Tibial artery (tissue), 4 donors: ENCODE measurements at regions not wholly inside any gene's neighbourhood (a gene's known extent, or its start where the extent isn't known, plus 50 kb on each side); places are given as distances from the start of the nearest gene placed in this dataset.

Source experiments
- DNase-seq, 2 donors: peaks; one replicate each; pipeline ENCODE4 v3.0.0-alpha.2; 2019
- H3K27ac ChIP-seq, 2 donors: fragments of 200-600 bp; sonication (generic) in 1 of 2; 1 replicate in 1 of 2; 2 replicates in 1 of 2; pipeline ENCODE4 v1.5.1; 2018 to 2019; ENCODE audit warnings: mild to moderate bottlenecking in 1 of 2
- H3K27me3 ChIP-seq, 2 donors: fragments of 200-600 bp; sonication (generic) in 1 of 2; one replicate each; pipeline versions ENCODE4 v1.5.1 to v1.6.0; 2016 to 2019
- H3K36me3 ChIP-seq, 3 donors: fragments of 200-600 bp; sonication (generic) in 2 of 3; one replicate each; pipeline ENCODE4 v1.5.1; 2016 to 2019; ENCODE audit warnings: mild to moderate bottlenecking in 2 of 3
- H3K4me1 ChIP-seq, 4 donors: fragments of 200-600 bp; sonication (generic) in 2 of 4; 1 replicate in 3 of 4; 2 replicates in 1 of 4; pipeline ENCODE4 v1.5.1; 2016 to 2019
- H3K4me3 ChIP-seq, 2 donors: fragments of 200-600 bp; sonication (generic) in 1 of 2; 1 replicate in 1 of 2; 2 replicates in 1 of 2; pipeline ENCODE4 v1.5.1; 2018 to 2019; ENCODE audit warnings: mild to moderate bottlenecking in 2 of 2
- H3K9me3 ChIP-seq, 3 donors: fragments of 200-600 bp; sonication (generic) in 1 of 3; one replicate each; pipeline ENCODE4 v1.5.1; 2016 to 2019
- intact Hi-C: fragments of 100-400 bp; cut with DNase I; formaldehyde crosslinking; loops from one replicate; pipeline ENCODE4 v1.15.0; 2023; ENCODE audit warnings: low total_unique reads
- TF ChIP-seq, protein P1 (sequence below), 2 experiments: fragments of 200-600 bp in 1 of 2; fragments of 450-650 bp in 1 of 2; IDR thresholded peaks; one replicate each; pipeline ENCODE4 v1.5.1; 2017 to 2019; ENCODE audit warnings: antibody characterized with exemption in 2 of 2, mild to moderate bottlenecking in 1 of 2, moderate library complexity in 1 of 2

DNA sequence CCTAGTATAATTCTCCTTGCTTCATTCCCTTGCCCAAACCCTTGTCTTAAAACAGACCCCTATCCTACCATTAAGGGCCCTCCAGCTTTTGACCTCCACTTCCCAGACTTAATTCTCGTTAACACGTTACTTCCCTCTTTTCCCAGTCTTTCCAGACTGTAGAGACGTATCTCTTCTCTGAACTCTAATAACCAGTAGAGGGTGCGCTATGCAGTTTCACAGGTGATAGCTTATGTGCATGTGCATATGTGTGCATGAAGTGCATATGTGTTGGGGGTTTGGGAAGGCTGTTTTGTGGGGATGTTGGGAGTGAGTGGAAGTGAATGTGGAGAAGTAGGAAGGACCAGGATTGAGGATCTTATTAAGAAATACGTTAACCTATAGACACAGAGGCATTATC, 78.1 kb upstream of the CCDC190 start:
- DNase-seq: no peak
- Histone ChIP-seq H3K9me3 (no peaks in the 10 kb centered on the region), H3K27ac (no peak overlapping the region), H3K4me3 (no peak overlapping the region), H3K27me3 (no peaks in the 10 kb centered on the region), H3K36me3 (no peaks in the 10 kb centered on the region), H3K4me1 (peaks cover 0 to 11% (median 4%) of the 10 kb centered on the region in 4 donors)
- TF ChIP-seq, protein P1, sequence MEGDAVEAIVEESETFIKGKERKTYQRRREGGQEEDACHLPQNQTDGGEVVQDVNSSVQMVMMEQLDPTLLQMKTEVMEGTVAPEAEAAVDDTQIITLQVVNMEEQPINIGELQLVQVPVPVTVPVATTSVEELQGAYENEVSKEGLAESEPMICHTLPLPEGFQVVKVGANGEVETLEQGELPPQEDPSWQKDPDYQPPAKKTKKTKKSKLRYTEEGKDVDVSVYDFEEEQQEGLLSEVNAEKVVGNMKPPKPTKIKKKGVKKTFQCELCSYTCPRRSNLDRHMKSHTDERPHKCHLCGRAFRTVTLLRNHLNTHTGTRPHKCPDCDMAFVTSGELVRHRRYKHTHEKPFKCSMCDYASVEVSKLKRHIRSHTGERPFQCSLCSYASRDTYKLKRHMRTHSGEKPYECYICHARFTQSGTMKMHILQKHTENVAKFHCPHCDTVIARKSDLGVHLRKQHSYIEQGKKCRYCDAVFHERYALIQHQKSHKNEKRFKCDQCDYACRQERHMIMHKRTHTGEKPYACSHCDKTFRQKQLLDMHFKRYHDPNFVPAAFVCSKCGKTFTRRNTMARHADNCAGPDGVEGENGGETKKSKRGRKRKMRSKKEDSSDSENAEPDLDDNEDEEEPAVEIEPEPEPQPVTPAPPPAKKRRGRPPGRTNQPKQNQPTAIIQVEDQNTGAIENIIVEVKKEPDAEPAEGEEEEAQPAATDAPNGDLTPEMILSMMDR (IDR thresholded peaks at IDR 0.05): no peak
- intact Hi-C loops: no loop called here

DNA sequence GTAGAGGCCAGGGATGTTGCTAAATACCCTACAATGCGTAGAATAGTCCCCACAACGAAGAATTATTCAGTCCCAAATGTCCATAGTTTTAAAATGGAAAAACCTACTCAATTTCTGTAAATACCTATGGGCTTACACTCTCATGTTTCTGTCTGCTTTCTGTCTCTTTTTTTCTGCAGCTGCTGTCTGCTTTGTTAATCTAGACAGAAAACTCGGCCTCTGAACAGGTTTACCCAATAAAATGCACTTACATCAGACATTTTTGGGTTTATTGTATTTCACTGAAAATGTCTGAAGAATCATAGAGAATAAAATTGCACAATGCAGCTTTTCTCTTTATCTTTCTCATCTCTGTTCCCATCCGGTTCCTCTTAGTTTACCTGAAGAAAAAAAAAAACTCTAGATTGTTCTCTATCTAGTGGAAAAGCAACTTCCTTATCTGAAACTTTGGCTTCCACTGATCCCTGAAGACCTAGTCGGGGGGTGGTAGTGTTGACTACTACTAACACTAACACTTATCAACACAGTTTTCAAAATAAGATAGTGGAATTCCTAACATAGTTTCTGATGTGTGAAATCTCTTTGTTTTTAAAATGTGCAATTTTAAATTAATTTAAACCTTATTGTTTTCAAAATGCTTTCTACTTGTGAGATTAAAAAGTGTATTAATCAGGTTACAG, 76.9 kb upstream of the CCDC190 start:
- no peak overlapping the region for H3K27ac ChIP-seq
- no peaks in the 10 kb centered on the region for H3K9me3 ChIP-seq
- intact Hi-C loops: no loop called here
- DNase-seq: no peak
- TF ChIP-seq, protein P1 (IDR thresholded peaks at IDR 0.05): no peak
- H3K4me3 ChIP-seq: no peak overlapping the region
- no peaks in the 10 kb centered on the region for H3K36me3 ChIP-seq
- no peaks in the 10 kb centered on the region for H3K27me3 ChIP-seq
- H3K4me1 ChIP-seq: peaks cover 0 to 3% (median under 1%) of the 10 kb centered on the region in 4 donors

DNA sequence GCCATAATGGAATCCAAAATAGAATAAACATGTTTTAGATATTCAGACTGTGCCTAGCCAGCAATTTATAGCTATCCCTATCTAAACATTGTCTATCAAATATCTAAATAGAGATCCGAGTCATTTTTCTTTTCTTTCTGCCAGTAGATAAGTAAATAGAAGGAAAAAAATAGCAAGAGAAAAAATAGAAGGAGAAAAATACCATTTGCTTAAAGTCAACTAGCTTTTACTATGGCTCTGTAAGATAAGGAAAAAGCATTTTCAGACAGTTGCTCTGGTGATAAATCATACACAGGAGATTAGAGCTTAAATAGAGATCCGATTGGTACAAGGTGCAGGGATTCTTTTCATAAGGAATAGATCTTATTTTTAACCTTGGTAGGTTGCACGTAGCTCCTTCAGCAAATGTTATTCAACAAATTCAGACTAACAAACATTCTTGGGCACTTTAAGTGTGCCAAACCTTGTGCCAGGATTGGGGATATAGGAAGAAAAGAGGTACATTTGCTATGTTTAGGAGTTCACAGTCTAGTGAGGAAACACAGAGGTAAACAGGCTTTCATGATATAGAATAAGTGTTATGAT, 70.1 kb upstream of the CCDC190 start:
- Histone ChIP-seq H3K27me3 (no peaks in the 10 kb centered on the region), H3K36me3 (no peaks in the 10 kb centered on the region), H3K4me3 (no peak overlapping the region), H3K27ac (peak overlapping the region; percentile 41 to 49), H3K9me3 (no peaks in the 10 kb centered on the region), H3K4me1 (peaks cover 0 to 26% (median 6%) of the 10 kb centered on the region in 4 donors)
- DNase-seq: no peak
- TF ChIP-seq, protein P1 (IDR thresholded peaks at IDR 0.05): no peak
- intact Hi-C loops: no loop called here

DNA sequence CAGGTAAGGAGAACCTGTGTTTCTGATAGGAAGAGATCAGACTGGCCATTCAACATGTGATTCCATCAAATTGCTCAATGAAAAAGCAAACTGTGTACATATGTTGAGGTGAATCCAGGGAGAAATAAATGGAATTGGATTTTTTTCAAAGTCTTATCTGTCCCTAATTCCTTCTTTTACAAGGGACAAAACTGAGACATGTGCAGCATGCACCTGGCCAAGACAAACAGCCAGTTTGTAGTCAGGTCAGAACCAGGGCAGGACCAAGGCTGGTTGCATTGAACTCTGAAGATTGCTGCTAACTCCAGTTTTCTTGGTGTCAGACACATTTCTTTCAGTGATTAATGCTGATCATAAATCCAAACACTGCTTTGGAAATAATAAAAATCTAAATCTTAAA, 69.6 kb upstream of the CCDC190 start:
- Histone ChIP-seq H3K9me3 (no peaks in the 10 kb centered on the region), H3K27ac (peak overlapping the region; percentile 41 to 49), H3K36me3 (no peaks in the 10 kb centered on the region), H3K27me3 (no peaks in the 10 kb centered on the region), H3K4me1 (peaks cover 0 to 26% (median 6%) of the 10 kb centered on the region in 4 donors), H3K4me3 (no peak overlapping the region)
- TF ChIP-seq, protein P1 (IDR thresholded peaks at IDR 0.05): no peak
- intact Hi-C loops: no loop called here
- DNase-seq: no peak

DNA sequence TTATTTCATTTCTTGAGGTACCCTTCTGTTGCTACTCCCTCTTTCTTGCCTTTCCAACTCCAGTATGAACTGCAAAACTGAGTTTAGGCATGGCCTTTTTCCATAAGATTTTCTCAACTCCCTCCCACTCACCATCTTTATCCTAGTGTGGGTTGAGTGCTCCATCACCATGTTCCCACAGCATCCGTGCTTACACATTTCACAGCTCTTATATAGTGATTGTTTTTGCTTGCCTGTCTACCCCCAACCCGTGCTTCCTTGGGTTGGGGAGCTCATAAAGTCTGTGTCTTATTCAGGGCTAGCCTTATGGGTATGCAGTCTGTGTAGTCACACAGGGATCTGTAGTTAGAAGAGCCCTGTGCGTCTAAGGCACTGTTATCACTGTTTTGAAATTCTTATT, 68.2 kb upstream of the CCDC190 start:
- no peak for DNase-seq
- no peak overlapping the region for H3K4me3 ChIP-seq
- H3K4me1 ChIP-seq: peaks cover 0 to 26% (median 6%) of the 10 kb centered on the region in 4 donors
- H3K27ac ChIP-seq: no peak overlapping the region
- intact Hi-C loops: no loop called here
- TF ChIP-seq, protein P1 (IDR thresholded peaks at IDR 0.05): no peak
- no peaks in the 10 kb centered on the region for H3K27me3 ChIP-seq
- H3K36me3 ChIP-seq: no peaks in the 10 kb centered on the region
- no peaks in the 10 kb centered on the region for H3K9me3 ChIP-seq
